H1 (cell line): ENCODE measurements at regions not wholly inside any gene's neighbourhood (a gene's known extent, or its start where the extent isn't known, plus 50 kb on each side); places are given as distances from the start of the nearest gene placed in this dataset.

Experiments used
- CTCF ChIA-PET: fragments of 300-600 bp; sonication (Branson Sonifier 250); formaldehyde crosslinking; loops from one replicate; lab custom pipeline; 2021; ENCODE audit not compliant: partially characterized antibody; lab: Charles Lee
- POLR2A ChIA-PET: fragments of 300-600 bp; sonication (Branson Sonifier 250); formaldehyde crosslinking; loops from one replicate; lab custom pipeline; 2021; ENCODE audit warnings: inconsistent platforms; ENCODE audit not compliant: partially characterized antibody; lab: Charles Lee
- DNase-seq, 2 experiments: peaks; one replicate each; pipeline versions ENCODE4 v3.0.0 to v3.0.0-alpha.2; 2010 to 2022; ENCODE audit warnings: low spot score in 2 of 2, low read depth in 1 of 2, mixed read lengths in 1 of 2
- FAIRE-seq: peaks from 2 replicates; lab custom pipeline; 2011; peaks lifted over from hg19 to GRCh38; lab: Jason Lieb, UNC
- H2AFZ ChIP-seq: 2 replicates; pipeline ENCODE4 v1.8.1; 2012; ENCODE audit warnings: low read length, inconsistent platforms
- H2AK5ac ChIP-seq: 2 replicates; pipeline ENCODE4 v1.6.1; 2013; ENCODE audit warnings: low read depth, low read length
- H2BK120ac ChIP-seq: replicated peaks from 2 replicates; pipeline ENCODE3; 2013; ENCODE audit warnings: low read depth, low read length, inconsistent platforms
- H2BK12ac ChIP-seq: 2 replicates; pipeline ENCODE4 v1.6.1; 2013; ENCODE audit warnings: low read depth, low read length
- H2BK15ac ChIP-seq: 2 replicates; pipeline ENCODE4 v1.6.1; 2013; ENCODE audit warnings: low read length
- H2BK20ac ChIP-seq: 2 replicates; pipeline ENCODE4 v1.6.1; 2013; ENCODE audit warnings: low read length
- H2BK5ac ChIP-seq: 2 replicates; pipeline ENCODE4 v1.6.1; 2013; ENCODE audit warnings: low read depth, low read length
- H3K14ac ChIP-seq: 2 replicates; pipeline ENCODE4 v1.6.1; 2013; ENCODE audit warnings: inconsistent platforms; ENCODE audit not compliant: insufficient read length
- H3K18ac ChIP-seq: 2 replicates; pipeline ENCODE4 v1.6.1; 2013; ENCODE audit warnings: low read length; ENCODE audit errors: extremely low read depth
- H3K23ac ChIP-seq: 2 replicates; pipeline ENCODE4 v1.6.1; 2013; ENCODE audit warnings: inconsistent platforms; ENCODE audit not compliant: insufficient read length
- H3K23me2 ChIP-seq: 2 replicates; pipeline ENCODE4 v1.6.1; 2013; ENCODE audit warnings: low read depth, low read length
- H3K27ac ChIP-seq: 2 replicates; pipeline ENCODE4 v1.6.1; 2011; ENCODE audit warnings: low read depth, low read length, inconsistent platforms
- H3K27me3 ChIP-seq, 4 experiments: replicated peaks in 1 of 4; 1 replicate in 1 of 4; 2 replicates in 3 of 4; pipeline versions ENCODE4 v1.6.1 to v1.8.1; 2011 to 2013; ENCODE audit warnings: low read length in 3 of 4, mild to moderate bottlenecking in 3 of 4, inconsistent platforms in 2 of 4, mixed read lengths in 2 of 4, moderate library complexity in 1 of 4; ENCODE audit not compliant: control insufficient read depth in 3 of 4, insufficient read depth in 3 of 4; ENCODE audit errors: extremely low read depth in 1 of 4
- H3K36me3 ChIP-seq, 4 experiments: 2 replicates each; pipeline versions ENCODE4 v1.6.1 to v1.8.1; 2011 to 2013; ENCODE audit warnings: mild to moderate bottlenecking in 4 of 4, low read length in 3 of 4, moderate library complexity in 2 of 4, control low read depth in 1 of 4, inconsistent platforms in 1 of 4; ENCODE audit not compliant: insufficient read depth in 4 of 4, control insufficient read depth in 2 of 4
- H3K4ac ChIP-seq: replicated peaks from 2 replicates; pipeline ENCODE3; 2013; ENCODE audit warnings: low read length, low read depth, mixed read lengths, inconsistent platforms; ENCODE audit not compliant: insufficient read length
- H3K4me1 ChIP-seq, 4 experiments: replicated peaks in 1 of 4; 1 replicate in 1 of 4; 2 replicates in 3 of 4; pipeline versions ENCODE4 v1.6.1 to v1.8.1; 2011 to 2013; ENCODE audit warnings: low read length in 3 of 4, inconsistent platforms in 2 of 4, mixed read lengths in 1 of 4; ENCODE audit not compliant: insufficient read depth in 4 of 4, control insufficient read depth in 3 of 4
- H3K4me2 ChIP-seq, 2 experiments: 2 replicates each; pipeline versions ENCODE4 v1.6.1 to v1.8.1; 2011 to 2013; ENCODE audit warnings: low read depth in 2 of 2, low read length in 2 of 2, control low read depth in 1 of 2, inconsistent platforms in 1 of 2, mild to moderate bottlenecking in 1 of 2; ENCODE audit not compliant: insufficient read depth in 1 of 2
- H3K4me3 ChIP-seq, 4 experiments: fragments of 200-600, 300-600 bp in 1 of 4; sonication (generic), shearing (Covaris generic), sonication (Bioruptor Twin) in 1 of 4; 2 replicates each; pipeline versions ENCODE4 v1.5.1 to v1.8.1; 2011 to 2016; ENCODE audit warnings: low read length in 4 of 4, low read depth in 3 of 4, control low read depth in 2 of 4, inconsistent platforms in 2 of 4, mild to moderate bottlenecking in 2 of 4, mixed read lengths in 1 of 4, moderate library complexity in 1 of 4; ENCODE audit not compliant: insufficient read depth in 2 of 4; ENCODE audit errors: extremely low read depth in 1 of 4
- H3K56ac ChIP-seq: replicated peaks from 2 replicates; pipeline ENCODE3; 2013; ENCODE audit warnings: low read depth, mild to moderate bottlenecking, mixed read lengths, low read length, inconsistent platforms; ENCODE audit not compliant: insufficient read length
- H3K79me1 ChIP-seq: 2 replicates; pipeline ENCODE4 v1.6.1; 2013; ENCODE audit warnings: low read depth, low read length, control low read depth
- H3K79me2 ChIP-seq, 2 experiments: 2 replicates each; pipeline versions ENCODE4 v1.6.1 to v1.8.1; 2012 to 2013; ENCODE audit warnings: low read length in 2 of 2, mild to moderate bottlenecking in 2 of 2, inconsistent platforms in 1 of 2; ENCODE audit not compliant: insufficient read depth in 2 of 2, control insufficient read depth in 1 of 2
- H3K9ac ChIP-seq, 4 experiments: replicated peaks in 1 of 4; 1 replicate in 1 of 4; 2 replicates in 3 of 4; pipeline versions ENCODE4 v1.6.1 to v1.8.1; 2011 to 2013; ENCODE audit warnings: low read depth in 3 of 4, low read length in 3 of 4, control low read depth in 2 of 4, mild to moderate bottlenecking in 2 of 4, moderate library complexity in 2 of 4, inconsistent platforms in 1 of 4; ENCODE audit errors: extremely low read depth in 1 of 4
- H3K9me3 ChIP-seq, 2 experiments: 2 replicates each; pipeline versions ENCODE4 v1.6.1 to v1.8.1; 2012 to 2013; ENCODE audit warnings: mild to moderate bottlenecking in 2 of 2, moderate library complexity in 2 of 2, control low read depth in 1 of 2, inconsistent platforms in 1 of 2, low read depth in 1 of 2, low read length in 1 of 2, mixed read lengths in 1 of 2; ENCODE audit not compliant: insufficient read depth in 2 of 2
- H4K20me1 ChIP-seq, 2 experiments: replicated peaks in 1 of 2; 2 replicates each; pipeline versions ENCODE3 to v1.8.1; 2011 to 2013; ENCODE audit warnings: inconsistent platforms in 2 of 2, low read length in 2 of 2, mild to moderate bottlenecking in 1 of 2; ENCODE audit not compliant: insufficient read depth in 2 of 2, control insufficient read depth in 1 of 2
- H4K5ac ChIP-seq: 2 replicates; pipeline ENCODE4 v1.6.1; 2013; ENCODE audit warnings: low read length, low read depth, mixed read lengths, inconsistent platforms; ENCODE audit not compliant: insufficient read length
- H4K8ac ChIP-seq: 2 replicates; pipeline ENCODE4 v1.8.0; 2013; ENCODE audit warnings: mild to moderate bottlenecking, moderate library complexity, low read length, inconsistent platforms; ENCODE audit not compliant: insufficient read depth; ENCODE audit errors: extremely low read depth
- H4K91ac ChIP-seq: replicated peaks from 2 replicates; pipeline ENCODE3; 2013; ENCODE audit warnings: low read length, mixed read lengths, inconsistent platforms; ENCODE audit not compliant: insufficient read length
- RBBP5 ChIP-seq: IDR thresholded peaks from 2 replicates; pipeline ENCODE4 v1.7.1; 2012; ENCODE audit warnings: low read depth, mild to moderate bottlenecking, inconsistent platforms, low read length, moderate library complexity, borderline replicate concordance
- WGBS, 2 experiments: shearing (Covaris generic) in 1 of 2; methylation state at CpG; one replicate each; pipeline versions ENCODE4 v1.1.6 to v1.1.7; 2013 to 2015; ENCODE audit warnings: low lambda C conversion rate in 2 of 2, mixed read lengths in 2 of 2, inconsistent platforms in 1 of 2, low coverage in 1 of 2, missing lambda C conversion rate in 1 of 2; ENCODE audit not compliant: insufficient replicate concordance in 2 of 2, insufficient coverage in 1 of 2, insufficient read length in 1 of 2; ENCODE audit errors: extremely low coverage in 1 of 2, missing lambda C conversion rate in 1 of 2; 5-methylcytosine and 5-hydroxymethylcytosine counted together

GRCh38 chr7:18165166-18165565 lies 137.5 kb upstream of the PRPS1L1 start:
- TF ChIP-seq RBBP5: no peak
- TF ChIP-seq, all 59 proteins: peak for 0
- Histone ChIP-seq H2AK5ac (no peak overlapping the region), H3K27me3 (peaks cover 0 to 2% (median 0%) of the 10 kb centered on the region in 4 experiments; a peak in 1 of 7 replicates), H3K79me1 (no peaks in the 10 kb centered on the region), H3K14ac (no peak overlapping the region), H3K9me3 (no peaks in the 10 kb centered on the region; a peak in 1 of 4 replicates), H4K8ac (no peak overlapping the region), H4K91ac (no peak overlapping the region), H3K4me2 (no peak overlapping the region), H3K4ac (no peak overlapping the region), H3K36me3 (no peaks in the 10 kb centered on the region), H2BK120ac (no peak overlapping the region), H4K20me1 (no peaks in the 10 kb centered on the region), H3K23ac (no peak overlapping the region), H3K27ac (no peak overlapping the region), H2BK12ac (no peak overlapping the region), H2BK20ac (no peak overlapping the region), H2BK15ac (no peak overlapping the region), H4K5ac (no peak overlapping the region), H3K4me1 (no peaks in the 10 kb centered on the region), H3K4me3 (no peak overlapping the region), H3K18ac (no peak overlapping the region), H3K79me2 (no peaks in the 10 kb centered on the region), H2AFZ (no peak overlapping the region), H3K56ac (no peak overlapping the region), H3K23me2 (no peaks in the 10 kb centered on the region), H2BK5ac (no peak overlapping the region), H3K9ac (no peak overlapping the region)
- DNase-seq: no peak
- FAIRE-seq: no peak
- POLR2A ChIA-PET: no interaction called here
- CTCF ChIA-PET: no interaction called here
- WGBS, 2 experiments: 84% methylated on average over 1 of the region's 1 CpG; no CpG with 5 or more reads in 1 of the 2 experiments
